HG02798 (cell line): ENCODE measurements at regions not wholly inside any gene's neighbourhood (a gene's known extent, or its start where the extent isn't known, plus 50 kb on each side); places are given as distances from the start of the nearest gene placed in this dataset.

Source experiments
- ATAC-seq: cut with Tn5 transposase; IDR thresholded peaks from one replicate; pipeline ENCODE4 v1.9.1; 2021; ENCODE audit warnings: mild to moderate bottlenecking; ENCODE audit not compliant: unreplicated experiment, poor library complexity

DNA sequence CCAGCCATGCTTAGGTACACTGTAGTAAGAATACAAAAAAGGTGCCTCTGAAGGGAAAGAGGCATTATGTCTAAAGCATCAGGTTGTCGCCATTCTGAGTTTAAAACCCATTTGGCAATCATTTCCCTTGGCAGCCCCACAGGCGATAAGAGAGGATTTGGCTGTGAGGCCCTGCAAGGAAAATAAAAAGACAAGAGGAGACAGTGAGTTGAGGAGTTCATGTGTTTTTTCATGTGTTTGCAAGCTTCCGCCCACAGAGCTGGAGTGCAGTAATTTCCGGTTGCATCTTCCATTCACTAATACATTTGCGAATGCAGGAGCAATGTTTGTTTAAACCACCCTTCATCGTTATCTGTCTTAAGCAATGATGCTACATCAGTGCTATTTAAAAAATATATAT is 138.5 kb upstream of the SOX4 start:
- ATAC-seq = no peak

DNA sequence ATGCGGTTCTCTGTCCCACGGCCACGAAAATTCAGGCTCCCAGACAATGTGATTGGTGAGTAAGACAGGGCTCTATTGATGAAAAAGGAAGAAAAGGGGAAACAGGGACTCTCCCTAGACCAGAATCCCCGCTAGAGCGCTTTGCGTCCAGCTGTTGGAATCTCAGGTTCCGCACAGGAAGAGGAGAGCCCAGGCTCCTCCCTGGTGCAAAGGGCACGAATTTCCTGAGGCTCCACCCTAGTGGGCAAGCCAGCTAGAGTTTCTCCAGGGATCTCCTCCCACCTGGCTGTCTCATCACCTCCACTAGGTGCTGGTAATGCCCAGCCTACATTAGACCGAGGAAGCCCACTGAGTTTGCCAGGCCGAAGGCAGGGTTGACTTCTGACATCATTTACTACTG is 135.9 kb upstream of the SOX4 start:
- no peak for ATAC-seq

DNA sequence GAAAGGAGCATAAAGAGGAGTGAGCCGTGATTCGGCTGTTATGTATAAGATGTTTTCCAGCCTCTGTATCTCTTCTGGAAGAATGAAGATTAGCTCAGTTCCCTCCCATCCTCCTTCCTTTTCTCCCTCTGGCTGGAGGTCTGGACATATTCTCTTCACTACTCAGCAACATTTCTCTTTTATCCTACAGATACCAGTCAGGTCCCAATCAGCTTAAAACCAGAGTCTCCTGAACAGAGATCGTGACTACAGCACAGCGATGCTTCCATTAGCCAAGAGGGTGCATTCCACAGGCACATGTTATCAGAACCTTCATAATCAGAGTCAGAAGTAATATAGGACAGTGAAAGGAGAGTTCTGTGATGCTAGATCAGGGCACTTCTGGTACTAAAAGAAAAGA is 133.9 kb upstream of the SOX4 start:
- ATAC-seq = no peak

DNA sequence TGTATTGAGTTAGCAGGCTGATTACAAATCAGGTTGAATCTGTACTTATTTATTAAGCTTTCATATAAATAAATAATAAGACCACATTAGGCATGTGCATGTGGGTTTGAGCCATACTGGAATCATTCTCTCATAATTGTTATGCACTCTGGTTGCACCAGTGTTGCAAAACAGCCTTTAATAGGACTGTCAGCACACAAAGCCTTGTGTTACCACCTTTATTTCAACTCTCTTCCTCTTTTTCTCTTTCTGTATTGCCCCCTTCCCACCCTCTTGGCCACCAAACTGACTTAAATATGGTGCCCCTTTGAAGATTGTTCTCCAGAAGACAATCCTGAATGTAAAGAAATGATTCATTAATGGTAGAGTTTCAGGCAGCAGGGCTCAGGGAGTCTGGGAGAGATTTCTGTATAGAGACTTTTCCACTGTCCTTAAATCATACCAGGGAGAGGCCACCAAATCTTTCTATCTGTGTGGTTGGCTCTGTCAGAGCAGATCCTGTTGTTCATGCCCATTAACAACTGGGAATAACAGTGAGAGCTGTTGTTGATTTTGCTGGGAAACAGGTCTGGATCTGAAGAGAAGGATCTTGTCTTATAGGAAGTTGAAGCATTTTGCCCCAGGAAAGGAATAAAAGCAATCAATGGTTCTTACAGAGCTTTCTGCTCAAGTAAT is 131.6 kb upstream of the SOX4 start:
- no peak for ATAC-seq

DNA sequence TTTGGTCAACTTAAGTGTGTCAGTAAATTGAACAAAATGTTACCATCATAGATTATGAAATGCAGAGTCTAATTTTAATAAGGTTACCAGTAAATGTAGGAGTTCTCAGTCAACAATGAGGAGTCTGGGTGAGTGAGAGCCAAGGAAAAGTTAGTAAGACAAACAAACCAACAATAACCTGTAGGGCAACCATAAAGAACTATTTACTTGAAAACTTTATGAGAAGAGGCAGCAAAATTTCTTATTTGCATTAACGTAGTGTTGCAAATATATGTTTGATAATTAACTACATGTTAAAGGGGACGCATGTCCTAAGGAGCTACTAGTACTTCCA is 131.1 kb upstream of the SOX4 start:
- ATAC-seq = no peak

DNA sequence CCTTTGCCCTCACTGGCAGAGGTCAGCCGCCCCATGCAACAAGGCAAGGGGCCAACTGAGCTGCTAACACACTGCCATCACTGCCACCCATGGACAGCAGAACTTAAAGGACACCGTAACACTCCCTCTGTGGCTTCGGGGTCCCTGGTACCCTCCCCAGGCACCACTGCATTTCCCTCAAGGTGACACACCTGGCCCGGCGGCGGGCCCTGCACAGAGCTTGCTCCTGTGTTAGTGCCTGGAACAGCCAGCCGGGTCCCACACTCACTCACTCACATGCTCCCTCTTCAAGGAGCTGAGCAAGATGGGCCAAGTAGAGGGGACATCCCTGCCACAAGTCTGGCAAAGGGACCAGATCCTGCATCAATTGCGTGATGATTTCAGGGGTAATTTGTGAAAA is 126.5 kb upstream of the SOX4 start:
- ATAC-seq = no peak

DNA sequence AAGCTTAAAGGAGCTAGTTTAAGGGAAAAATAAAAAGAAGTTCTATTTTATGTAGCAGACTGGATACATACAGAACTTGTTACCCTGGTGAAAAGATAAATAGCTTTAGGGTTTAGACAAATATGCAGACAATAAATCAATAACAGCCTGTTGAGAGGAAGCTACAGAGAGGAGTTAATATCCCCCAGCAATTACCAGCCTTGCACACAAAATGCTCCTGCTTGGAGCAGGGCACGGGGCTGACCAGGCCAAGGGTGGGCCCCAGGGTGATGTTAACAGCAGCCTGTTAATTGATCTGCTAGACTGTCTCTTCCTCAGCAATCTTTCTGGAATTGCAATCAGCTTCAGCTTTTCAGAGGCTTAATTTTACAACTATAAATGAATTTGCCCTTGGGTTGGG is 125.1 kb upstream of the SOX4 start:
- ATAC-seq = no peak

DNA sequence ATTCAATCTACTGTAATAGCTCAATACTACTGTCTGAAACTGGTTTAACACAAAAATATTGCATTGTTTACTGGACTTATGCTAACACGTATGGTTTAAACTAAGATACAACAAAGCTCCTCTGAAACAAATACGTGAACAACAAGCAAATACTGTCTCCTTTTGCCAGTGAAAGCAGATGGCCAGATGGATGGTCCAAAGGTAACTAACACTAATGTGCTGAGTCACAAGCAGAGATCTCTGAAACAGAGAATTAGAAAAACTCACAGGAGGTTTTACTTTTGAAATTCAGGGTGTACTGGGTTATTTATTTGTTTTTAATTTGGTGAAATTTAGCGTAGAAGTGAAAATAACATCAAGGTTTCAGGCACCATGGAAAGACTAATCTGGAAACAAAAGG is 124.3 kb upstream of the SOX4 start:
- no peak for ATAC-seq

DNA sequence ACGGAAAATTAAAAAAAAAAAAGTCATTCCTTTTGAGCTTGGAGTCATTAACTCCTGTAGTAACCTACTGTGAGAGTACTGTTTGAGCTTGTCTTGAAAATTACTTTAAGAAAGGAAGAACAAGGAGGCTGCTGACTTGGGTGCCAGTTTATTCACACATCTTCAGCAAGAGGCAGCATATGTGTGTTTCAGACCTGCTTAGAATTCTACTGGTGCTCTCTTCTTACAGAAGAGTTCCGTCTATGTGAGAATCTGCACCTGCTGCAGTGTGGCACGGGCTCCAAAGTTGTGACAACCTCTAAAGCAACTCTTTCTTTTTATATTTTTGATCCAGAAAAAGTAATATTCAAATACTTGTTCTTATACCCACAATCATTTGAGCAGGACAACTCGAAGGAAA is 117.4 kb upstream of the SOX4 start:
- no peak for ATAC-seq

DNA sequence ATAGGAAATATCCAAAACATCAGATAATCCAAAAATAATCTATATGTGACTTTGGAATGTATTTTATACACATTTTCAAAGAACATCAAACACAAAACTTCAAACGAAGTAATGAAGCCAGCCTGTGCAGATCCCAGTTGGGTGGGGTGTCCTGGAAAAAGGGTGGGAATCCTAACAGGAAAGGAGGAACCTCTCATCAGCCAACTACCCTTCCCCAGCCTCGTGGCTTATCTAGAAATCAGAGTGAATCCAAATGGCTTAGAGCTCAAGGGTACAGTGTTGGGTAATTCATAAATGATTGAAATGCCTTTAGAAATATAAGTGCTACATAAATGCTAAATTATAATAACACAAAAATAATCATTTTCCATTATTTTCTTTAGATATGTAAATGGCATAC is 115.1 kb upstream of the SOX4 start:
- no peak for ATAC-seq

DNA sequence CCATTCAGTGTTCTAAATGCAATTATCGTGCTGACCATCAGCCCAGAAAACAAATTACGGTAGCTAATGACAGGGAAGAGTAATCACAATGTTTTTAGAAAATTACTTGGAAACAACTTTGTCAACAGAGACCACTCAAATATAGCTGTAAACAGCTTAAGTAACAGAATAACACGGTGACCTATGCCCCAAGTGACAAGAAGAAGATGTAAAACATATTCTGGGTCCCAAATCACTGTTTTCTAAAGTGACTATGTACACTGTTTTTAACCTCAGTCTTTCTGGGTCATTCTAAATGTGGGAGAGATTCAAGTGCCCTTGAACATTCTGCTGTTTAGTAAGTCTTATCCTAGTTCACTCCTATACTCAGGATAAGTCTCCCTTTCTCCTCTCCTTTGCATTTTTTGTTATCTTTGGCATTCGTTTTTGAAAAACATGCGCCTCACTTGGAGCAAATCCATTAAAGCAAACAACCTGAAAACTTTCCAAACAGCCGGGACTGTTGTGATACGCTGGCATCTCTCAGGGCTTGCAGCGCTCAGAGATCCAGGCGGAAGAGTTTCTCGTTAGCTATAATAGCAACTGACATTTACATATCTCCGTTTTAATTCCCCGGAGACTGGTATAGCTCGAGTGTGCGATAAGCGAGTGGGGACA is 114.5 kb upstream of the SOX4 start:
- no peak for ATAC-seq

DNA sequence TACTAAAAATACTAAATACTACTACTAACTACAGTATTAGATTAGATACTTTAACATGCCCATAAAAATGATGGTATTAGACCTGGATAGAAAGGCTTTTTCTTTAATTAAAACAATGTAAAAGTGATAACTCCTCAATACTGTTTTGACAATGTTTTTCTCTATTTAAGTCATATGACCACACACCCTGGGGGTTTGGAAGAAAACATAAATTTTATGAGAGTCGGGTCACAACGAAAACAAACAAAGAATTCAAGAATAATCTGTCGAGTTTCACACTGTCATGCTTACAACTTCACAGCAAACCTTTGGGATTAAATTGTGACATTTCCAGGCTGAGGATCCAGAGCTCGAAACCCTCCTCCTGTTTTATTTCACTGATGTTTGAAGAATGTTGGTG is 107.4 kb upstream of the SOX4 start:
- no peak for ATAC-seq

DNA sequence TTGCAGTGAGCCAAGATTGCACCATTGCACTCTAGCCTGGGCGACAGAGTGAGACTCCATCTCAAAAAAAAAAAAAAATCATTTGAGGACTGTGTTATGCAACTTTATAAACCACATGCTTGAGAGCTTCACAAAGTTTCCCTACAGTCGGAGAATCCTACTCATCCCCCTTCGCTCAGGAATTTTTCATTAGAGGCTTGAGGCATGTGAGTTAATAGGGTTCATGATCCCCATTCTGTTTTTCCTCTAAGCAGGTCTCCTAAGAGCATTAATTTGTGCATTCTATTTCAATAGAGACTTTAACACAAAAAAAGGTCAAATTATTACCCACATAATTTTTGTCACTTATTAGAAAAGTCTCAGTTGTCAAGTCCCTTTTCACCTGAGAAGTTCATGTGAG is 103.7 kb upstream of the SOX4 start:
- no peak for ATAC-seq

DNA sequence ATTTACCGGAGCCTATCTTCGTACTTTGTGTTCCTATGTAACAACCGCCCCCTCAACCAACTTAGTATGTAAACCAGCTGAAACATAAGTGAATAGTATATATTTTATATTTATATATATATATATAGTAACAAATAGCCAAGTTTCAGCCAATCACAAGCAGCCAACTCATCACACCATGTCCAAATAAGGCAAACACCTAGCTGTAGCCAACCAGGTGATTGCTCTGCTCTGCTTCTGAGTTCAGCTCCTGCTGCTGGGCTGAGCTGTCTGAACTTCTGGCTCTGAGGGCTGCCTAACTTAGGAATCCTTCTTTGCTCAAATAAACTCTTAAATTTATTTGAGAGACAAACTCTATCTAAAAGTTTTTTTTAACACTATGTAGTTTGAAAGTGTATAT is 101.6 kb upstream of the SOX4 start:
- no peak for ATAC-seq

DNA sequence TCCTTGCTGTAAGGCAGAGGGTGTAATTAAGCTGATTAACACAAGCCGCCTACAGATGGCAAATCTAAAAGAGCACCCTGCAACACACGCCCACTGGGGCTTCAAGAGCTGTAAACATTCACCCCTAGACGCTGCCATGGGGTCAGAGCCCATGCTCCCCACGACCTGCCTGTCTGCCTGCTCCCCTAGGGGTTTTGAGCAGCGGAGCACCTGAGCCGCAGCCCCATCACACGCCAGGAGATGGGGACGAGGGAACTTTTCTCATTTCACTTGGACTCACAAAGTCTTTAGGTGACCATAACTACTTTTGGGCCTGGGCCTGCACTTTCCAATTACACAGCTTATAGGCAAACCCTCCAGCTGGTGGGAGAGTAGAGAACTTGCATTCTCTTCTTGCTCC is 99.0 kb upstream of the SOX4 start:
- ATAC-seq = no peak

DNA sequence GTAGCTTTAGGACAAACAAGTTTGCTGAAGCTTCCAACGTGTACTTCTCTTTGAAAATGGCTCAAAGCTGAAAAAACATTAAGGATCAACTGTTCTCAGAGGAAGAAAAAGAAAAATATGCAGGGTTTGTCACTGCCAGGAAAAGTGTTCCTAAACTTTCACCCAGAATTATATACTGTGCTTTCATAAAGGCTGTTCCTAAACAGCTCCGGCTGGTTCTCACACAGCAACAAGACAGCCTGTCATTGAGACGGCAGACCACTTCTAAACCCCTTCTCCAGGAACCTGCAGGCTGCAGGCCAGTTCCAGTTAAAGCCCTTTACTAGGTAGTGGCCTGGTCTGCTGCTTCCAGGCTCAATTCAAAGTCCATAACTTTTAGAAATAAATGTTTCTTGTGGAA is 97.4 kb upstream of the SOX4 start:
- no peak for ATAC-seq

DNA sequence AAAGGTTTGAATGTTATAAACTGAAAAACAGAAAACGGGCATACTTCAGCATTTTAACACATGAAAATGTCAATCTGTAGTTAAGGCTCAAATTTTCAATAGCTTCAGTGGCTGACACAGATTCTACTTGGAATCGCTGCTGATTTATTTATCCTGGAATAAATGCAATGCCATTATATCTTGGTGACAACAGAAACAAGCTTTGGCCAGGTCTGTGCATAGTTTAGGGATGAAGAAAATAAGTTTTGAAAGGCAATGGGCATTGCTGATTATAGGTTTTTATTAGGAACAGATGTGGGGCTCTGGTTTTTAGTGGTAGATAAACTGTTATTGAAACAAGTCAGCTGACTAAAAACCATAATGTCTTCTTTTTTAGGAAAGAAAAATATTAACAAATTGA is 96.8 kb upstream of the SOX4 start:
- ATAC-seq = no peak

DNA sequence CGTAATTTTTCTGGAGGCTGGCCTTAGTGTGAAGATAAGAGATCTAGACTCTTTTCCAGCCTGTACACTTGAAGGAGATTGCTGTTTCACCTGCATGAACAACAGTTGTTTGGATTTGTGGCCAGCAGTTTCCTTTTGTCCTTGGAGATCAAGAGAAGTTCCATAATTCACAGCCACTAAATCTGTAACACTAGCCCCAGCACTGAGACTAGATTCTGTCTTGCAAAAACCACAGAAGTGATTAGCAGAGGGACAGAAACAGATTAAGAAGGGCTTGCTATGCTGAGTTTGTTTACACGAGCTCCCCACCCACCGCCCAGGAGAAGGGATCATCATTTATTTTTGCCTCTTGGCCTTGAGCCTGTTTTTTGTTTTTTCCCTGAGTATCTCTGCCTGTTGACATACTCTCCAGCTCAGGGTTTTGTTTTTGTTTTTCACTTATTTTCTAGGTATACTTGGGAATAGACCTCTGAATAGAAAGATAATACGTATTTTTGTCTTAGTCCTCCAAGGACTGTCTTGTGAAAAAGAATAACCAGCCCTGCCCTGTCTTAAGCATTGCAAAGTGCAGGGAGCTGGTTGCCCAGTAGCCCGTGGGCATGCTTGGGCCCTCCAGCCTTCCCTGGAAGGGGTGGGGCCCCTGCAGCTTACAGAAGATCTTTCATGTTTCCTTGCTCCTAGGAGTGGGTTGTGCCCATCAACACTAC is 93.1 kb upstream of the SOX4 start:
- no peak for ATAC-seq

DNA sequence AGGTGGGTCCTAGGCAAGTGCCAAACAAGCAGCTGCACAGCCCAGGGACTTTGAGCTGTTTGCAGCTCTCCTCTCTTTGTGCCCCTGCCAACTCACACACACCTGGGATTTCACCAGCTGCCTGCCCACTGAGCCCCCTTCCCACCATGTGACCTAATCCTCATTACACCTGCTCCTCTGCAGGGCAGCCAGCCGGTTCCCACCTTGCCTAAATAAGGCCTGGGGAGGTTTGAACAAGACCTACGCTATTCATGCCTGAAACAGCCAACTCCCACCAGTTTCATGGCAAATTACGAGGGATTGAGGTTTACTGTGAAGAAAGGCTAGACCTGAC is 92.6 kb upstream of the SOX4 start:
- ATAC-seq = no peak

DNA sequence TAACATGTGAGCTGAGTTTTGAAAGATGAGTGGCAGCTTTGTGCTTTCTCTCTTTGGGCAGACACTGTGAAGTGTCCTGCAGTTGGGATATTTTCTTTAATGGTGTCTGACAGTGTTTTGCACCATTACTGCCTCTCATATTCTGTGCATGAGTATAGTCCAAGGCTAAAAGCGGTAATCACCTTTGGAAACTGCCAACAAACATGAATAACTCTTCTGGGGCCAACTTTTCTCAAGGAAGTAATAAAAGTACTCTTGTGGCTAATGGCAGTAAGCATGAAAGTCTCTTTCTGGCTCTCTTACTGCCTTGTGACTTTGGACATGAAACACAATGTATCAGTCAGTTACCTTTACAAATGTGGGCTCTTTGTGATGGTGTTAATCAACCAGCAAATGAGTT is 91.7 kb upstream of the SOX4 start:
- no peak for ATAC-seq

DNA sequence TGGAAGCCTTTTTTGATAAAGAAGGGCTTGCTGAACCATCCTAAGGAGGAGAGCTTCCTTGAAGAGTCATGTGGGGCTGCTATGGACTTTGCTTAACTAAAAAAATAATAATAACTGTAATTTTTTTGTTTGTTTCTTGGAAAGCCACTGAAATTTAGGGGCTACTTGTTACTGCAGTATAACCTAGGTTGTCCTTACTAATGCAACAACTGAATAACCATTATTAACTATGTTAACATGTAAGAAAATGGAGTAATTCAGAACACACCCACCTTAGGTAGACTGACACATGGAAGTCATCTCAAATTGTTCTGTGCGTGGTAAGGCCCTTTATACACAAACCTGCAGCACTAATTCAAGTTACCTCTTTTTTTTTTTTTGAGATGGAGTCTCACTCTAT is 90.9 kb upstream of the SOX4 start:
- no peak for ATAC-seq

DNA sequence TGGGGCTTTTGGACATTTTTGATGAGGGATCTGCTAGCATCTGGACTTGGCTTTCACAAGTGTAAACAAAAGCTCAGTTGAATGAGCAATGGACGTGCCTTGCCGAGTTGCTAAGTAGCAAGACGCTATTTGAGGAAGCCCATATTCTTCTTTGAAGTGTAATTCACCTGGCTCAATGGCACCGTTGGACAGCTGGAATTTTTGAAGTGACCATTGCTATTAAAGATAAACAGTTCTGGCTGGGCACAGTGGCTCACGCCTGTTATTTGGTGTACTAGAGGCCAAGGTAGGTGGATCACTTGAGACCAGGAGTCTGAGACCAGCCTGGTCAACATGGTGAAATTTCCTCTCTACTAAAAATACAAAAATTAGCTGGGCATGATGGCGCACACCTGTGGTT is 88.8 kb upstream of the SOX4 start:
- ATAC-seq = no peak
